Skin of body (tissue), 1 donor: ENCODE measurements at regions not wholly inside any gene's neighbourhood (a gene's known extent, or its start where the extent isn't known, plus 50 kb on each side); places are given as distances from the start of the nearest gene placed in this dataset.

Experiments
- DNase-seq: peaks from one replicate; lab custom pipeline; 2025; lab: John Stamatoyannopoulos, UW

DNA sequence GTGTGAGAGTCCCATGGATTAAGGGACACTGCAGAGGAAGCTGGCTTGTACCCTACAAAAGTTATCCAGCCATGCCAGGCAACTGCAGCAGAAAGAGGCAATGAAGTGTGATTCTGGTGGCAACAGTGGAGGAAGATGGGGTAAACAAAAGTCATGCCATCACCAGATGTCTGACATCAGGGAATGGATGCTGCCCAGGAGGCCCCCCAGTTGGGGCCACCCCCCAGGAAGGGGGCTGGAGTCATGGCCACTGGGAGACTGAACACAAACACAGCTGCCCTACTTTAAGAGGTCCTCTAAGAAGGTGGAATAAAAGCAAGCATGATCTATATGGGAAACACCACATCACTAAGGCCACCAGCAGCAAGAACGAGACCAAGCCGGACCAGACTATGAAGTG lies 235.3 kb downstream of the KLF12 start:
- no peak for DNase-seq

DNA sequence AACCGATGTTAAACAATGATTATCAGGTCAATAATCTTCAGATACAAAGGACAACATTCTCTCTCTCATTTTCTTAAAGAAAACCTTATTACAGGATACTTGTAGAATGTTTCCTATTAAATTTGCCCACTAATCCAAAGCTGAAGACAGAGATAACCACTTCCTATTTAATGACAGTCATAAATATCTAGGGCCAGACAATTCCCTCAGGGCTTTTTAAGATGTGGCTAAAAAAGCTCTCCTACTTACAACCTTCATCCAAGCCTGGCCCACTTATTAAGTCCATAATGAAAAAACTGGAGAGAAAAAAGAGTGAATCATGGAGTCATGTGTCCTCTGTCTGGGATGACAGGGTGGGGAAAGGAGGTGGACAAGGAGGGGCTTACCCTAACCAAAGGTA lies 235.9 kb downstream of the KLF12 start:
- no peak for DNase-seq

- DNase-seq = no peak
Observed at GRCh38 chr13:73894995-73895571, 239.1 kb downstream of the KLF12 start.

DNA sequence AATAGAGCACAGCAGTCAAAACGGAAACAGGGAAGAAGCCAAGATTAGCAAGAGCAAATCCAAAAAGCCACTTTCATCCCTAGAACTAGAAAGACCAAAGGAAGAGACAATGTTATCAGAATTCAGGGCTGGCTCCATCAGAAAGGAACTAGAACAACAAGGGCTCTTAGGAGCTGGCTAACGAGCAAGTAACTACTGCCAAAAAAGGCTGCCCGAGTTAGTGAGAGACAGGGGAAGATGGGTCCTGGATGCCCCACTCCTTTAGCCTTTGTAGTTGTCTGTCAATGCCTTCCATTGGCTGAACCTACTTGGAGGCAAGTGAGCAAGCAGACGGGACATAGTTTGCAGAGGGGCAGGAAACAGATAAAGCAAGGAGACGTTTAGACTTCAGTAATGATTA lies 240.4 kb downstream of the KLF12 start:
- no peak for DNase-seq

GRCh38 chr13:73891805-73892204 lies 242.4 kb downstream of the KLF12 start:
- no peak for DNase-seq

DNA sequence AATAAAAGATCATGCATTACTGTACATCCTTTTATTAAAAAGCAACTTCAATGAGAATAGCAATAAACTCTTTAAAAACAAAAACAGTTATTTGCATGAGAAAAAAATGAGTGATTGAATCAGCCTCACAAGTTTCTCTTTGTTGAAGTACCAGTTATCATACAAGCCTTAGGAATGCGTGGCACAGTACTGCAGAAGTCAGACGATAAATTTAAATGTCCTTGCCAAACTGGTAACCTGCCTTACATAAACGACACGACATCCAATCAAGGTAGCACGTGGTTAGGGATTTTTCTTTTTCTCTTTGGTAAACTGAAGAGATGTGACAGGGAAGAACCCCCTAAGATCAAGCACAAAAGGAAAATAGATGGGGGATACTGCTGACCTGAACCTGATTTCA lies 251.0 kb downstream of the KLF12 start:
- no peak for DNase-seq

DNA sequence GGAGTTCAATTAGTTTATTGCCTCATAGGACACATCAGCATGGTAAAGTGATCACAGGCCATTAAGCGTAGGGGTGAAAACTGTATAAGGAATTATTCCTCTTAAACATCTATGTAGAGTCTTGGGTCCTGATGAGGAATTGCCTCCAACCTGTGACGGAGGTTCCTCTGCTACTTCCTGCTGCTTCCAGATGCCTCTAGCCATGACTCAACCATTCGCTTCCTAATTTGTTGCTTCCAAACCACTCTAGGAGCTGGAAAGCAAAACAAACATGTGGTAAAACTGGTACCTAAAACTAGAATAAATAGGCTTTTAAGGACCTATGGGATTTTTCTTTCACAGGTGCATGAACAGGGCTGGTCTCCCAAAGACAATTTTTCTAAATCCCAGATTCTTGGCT lies 253.8 kb downstream of the KLF12 start:
- no peak for DNase-seq

GRCh38 chr13:73879346-73880015 lies 254.7 kb downstream of the KLF12 start:
- DNase-seq = no peak

GRCh38 chr13:73877399-73877798 lies 256.8 kb downstream of the KLF12 start:
- no peak for DNase-seq

GRCh38 chr13:73876323-73876722 lies 257.9 kb downstream of the KLF12 start:
- DNase-seq = no peak

GRCh38 chr13:73873940-73874830 lies 260.0 kb downstream of the KLF12 start:
- DNase-seq = no peak

GRCh38 chr13:73872397-73872796 lies 261.8 kb downstream of the KLF12 start:
- no peak for DNase-seq

DNA sequence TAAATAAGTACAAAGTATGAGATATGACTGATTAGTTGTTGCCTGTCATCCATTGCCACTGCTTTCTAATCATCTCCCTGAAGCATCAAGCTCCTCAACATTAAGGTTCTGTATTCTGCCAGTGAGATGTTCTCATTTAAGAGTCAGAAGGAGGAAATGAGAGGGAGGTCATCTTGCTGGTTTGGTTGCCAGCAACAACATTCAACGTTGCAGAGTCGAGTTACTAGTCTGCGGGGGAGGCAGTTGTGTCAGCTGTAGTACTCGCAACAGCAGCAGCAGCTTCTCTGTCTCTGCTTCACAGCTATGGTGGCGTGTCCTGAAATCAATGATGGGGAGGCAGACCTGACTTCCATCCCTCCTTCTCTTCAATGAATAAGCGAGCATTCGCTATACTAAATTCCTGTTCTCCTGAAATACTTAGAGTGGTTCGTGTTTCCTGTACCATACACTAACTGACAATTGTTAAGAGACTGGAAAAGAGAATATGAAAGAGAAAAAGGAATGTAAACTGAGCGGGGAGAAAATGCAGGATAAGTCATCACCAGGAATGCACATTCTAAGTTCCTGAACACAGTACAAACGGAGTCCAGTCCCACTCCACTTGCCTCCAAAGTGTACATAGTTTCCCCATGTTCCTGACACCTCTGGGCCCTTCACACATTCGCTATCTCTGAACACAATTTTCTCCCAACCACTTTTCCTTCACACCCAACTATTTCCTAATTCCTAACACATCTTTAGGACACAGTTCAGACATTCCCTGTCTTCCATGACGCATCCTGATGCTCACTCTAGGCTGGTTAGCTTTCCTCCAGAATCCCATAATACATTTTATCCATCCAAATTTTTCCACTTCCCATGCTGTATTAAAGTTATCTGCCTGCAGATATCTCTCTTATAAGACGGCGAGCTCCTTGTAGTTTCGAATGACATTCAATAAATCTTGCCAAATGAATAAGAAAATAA lies 263.0 kb downstream of the KLF12 start:
- DNase-seq = no peak

- DNase-seq = no peak
Observed at GRCh38 chr13:73870036-73870741, 264.0 kb downstream of the KLF12 start.

GRCh38 chr13:73865027-73865426 lies 269.2 kb downstream of the KLF12 start:
- DNase-seq = no peak

DNA sequence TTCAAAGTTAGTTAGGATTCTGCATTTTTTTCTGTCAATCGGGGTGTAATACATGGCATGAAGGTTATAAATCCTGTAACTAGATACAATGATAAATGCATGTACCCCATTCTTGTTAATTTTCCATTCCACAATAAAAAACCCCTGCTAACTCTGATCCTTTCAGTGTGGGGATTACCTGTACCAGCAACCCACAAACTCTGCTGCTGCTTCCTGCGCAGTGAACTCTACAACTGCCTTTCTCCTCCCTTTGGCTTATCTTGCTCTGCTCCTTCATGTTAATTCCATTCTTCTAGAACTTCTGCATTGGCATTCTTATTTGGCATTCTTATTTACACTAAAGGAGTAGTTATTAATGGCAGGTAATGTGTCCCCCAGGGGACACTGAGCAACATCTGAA lies 273.1 kb downstream of the KLF12 start:
- DNase-seq = no peak

DNA sequence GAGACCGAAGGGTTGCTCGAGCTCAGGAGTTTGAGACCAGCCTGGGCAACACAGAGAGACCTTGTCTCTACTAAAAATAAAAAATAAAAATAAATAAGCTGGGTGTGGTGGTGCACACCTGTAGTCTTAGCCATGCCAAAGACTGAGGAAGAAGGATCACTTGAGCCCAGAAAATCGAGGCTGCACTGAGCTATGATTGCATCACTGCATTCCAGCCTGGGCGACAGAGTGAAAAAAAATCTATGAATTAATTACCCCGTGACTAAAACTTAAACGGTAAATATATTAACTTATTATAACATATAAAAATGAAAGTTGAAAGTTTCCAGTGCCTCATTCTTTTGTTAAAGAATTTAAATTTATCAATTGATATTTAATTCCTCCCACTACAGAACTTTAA lies 273.7 kb downstream of the KLF12 start:
- no peak for DNase-seq

GRCh38 chr13:73859841-73860240 lies 274.4 kb downstream of the KLF12 start:
- DNase-seq = no peak

GRCh38 chr13:73857106-73857505 lies 277.1 kb downstream of the KLF12 start:
- DNase-seq = peak; percentile 84

GRCh38 chr13:73851104-73851503 lies 283.1 kb downstream of the KLF12 start:
- DNase-seq = no peak
